Hepatocyte (in vitro differentiated cells): ENCODE measurements at regions not wholly inside any gene's neighbourhood (a gene's known extent, or its start where the extent isn't known, plus 50 kb on each side); places are given as distances from the start of the nearest gene placed in this dataset.

Source experiments
- DNase-seq: peaks from one replicate; pipeline ENCODE4 v3.0.0-alpha.2; 2016; ENCODE audit warnings: low spot score
- H2AFZ ChIP-seq: fragments of 200-600 bp; sonication (generic); 2 replicates; pipeline ENCODE4 v1.6.0; 2016; ENCODE audit warnings: antibody characterized with exemption, mild to moderate bottlenecking
- H3K27ac ChIP-seq: fragments of 200-600 bp; sonication (generic); 2 replicates; pipeline ENCODE4 v1.5.1; 2016; ENCODE audit warnings: mild to moderate bottlenecking
- H3K27me3 ChIP-seq: fragments of 200-600 bp; sonication (generic); 2 replicates; pipeline ENCODE4 v1.6.1; 2016
- H3K36me3 ChIP-seq: fragments of 200-600 bp; sonication (generic); replicated peaks from 2 replicates; pipeline ENCODE4 v1.5.1; 2016; ENCODE audit warnings: low read depth; ENCODE audit not compliant: insufficient read depth
- H3K4me1 ChIP-seq: fragments of 200-600 bp; sonication (generic); 2 replicates; pipeline ENCODE4 v1.5.1; 2016; ENCODE audit warnings: mild to moderate bottlenecking, moderate library complexity; ENCODE audit not compliant: insufficient read depth
- H3K4me2 ChIP-seq: fragments of 200-600 bp; sonication (generic); 2 replicates; pipeline ENCODE4 v1.6.0; 2016
- H3K4me3 ChIP-seq: fragments of 200-600 bp; sonication (generic); 2 replicates; pipeline ENCODE4 v1.5.1; 2016; ENCODE audit warnings: mild to moderate bottlenecking
- H3K79me2 ChIP-seq: fragments of 200-600 bp; sonication (generic); 2 replicates; pipeline ENCODE4 v1.6.0; 2017; ENCODE audit warnings: mild to moderate bottlenecking
- H3K9me2 ChIP-seq: fragments of 200-600 bp; sonication (generic); replicated peaks from 2 replicates; pipeline ENCODE4 v1.6.0; 2017; ENCODE audit warnings: mild to moderate bottlenecking; ENCODE audit not compliant: insufficient read depth
- H3K9me3 ChIP-seq: fragments of 200-600 bp; sonication (generic); 2 replicates; pipeline ENCODE4 v1.5.1; 2016; ENCODE audit warnings: low read depth, mild to moderate bottlenecking
- H4K20me1 ChIP-seq: fragments of 200-600 bp; sonication (generic); 2 replicates; pipeline ENCODE4 v1.6.0; 2016; ENCODE audit warnings: mild to moderate bottlenecking; ENCODE audit not compliant: insufficient read depth, poor library complexity, severe bottlenecking
- CTCF ChIP-seq: fragments of 200-600 bp; sonication (generic); IDR thresholded peaks from 2 replicates; pipeline ENCODE4 v1.5.1; 2016; ENCODE audit warnings: antibody characterized with exemption, mild to moderate bottlenecking; ENCODE audit not compliant: poor library complexity
- EZH2 ChIP-seq: fragments of 200-600 bp; sonication (generic); IDR thresholded peaks from 2 replicates; pipeline ENCODE4 v1.6.1; 2016; ENCODE audit warnings: antibody characterized with exemption, mild to moderate bottlenecking, borderline replicate concordance
- EZH2phosphoT487 ChIP-seq: fragments of 200-600 bp; sonication (generic); IDR thresholded peaks from one replicate; pipeline ENCODE4 v1.6.1; 2018; ENCODE audit warnings: antibody characterized with exemption, mild to moderate bottlenecking, low read depth, moderate library complexity; ENCODE audit not compliant: unreplicated experiment, severe bottlenecking
- WGBS: methylation state at CpG from one replicate; pipeline ENCODE4 v1.1.6; 2016; ENCODE audit warnings: low lambda C conversion rate; ENCODE audit errors: missing lambda C conversion rate; 5-methylcytosine and 5-hydroxymethylcytosine counted together

GRCh38 chr6:99147206-99147605, 199.5 kb upstream of the FBXL4 start:
- Histone ChIP-seq H3K4me3 (no peak overlapping the region), H2AFZ (no peak overlapping the region), H3K36me3 (no peaks in the 10 kb centered on the region), H3K9me3 (no peaks in the 10 kb centered on the region), H3K9me2 (no peaks in the 10 kb centered on the region), H3K4me2 (no peak overlapping the region), H3K27ac (no peak overlapping the region), H3K4me1 (no peaks in the 10 kb centered on the region), H3K27me3 (no peaks in the 10 kb centered on the region), H3K79me2 (no peaks in the 10 kb centered on the region), H4K20me1 (no peaks in the 10 kb centered on the region)
- TF ChIP-seq EZH2 = no peak
- no peak for TF ChIP-seq CTCF
- DNase-seq = no peak
- WGBS = 71% methylated on average over 5 of the region's 5 CpGs

GRCh38 chr6:99146711-99147110, 199.0 kb upstream of the FBXL4 start:
- Histone ChIP-seq H3K79me2 (no peaks in the 10 kb centered on the region), H3K4me2 (no peak overlapping the region), H2AFZ (no peak overlapping the region), H4K20me1 (no peaks in the 10 kb centered on the region), H3K4me3 (no peak overlapping the region), H3K36me3 (no peaks in the 10 kb centered on the region), H3K9me2 (no peaks in the 10 kb centered on the region), H3K27me3 (no peaks in the 10 kb centered on the region), H3K4me1 (no peaks in the 10 kb centered on the region), H3K27ac (no peak overlapping the region), H3K9me3 (no peaks in the 10 kb centered on the region)
- TF ChIP-seq EZH2phosphoT487 (no peak), EZH2 (no peak), CTCF (no peak)
- WGBS = 83% methylated on average over 4 of the region's 4 CpGs
- DNase-seq = no peak

- 87% methylated on average over 3 of the region's 3 CpGs for WGBS
- Histone ChIP-seq H3K36me3 (no peaks in the 10 kb centered on the region), H3K4me2 (no peak overlapping the region), H3K9me3 (no peaks in the 10 kb centered on the region), H4K20me1 (no peaks in the 10 kb centered on the region), H3K27me3 (no peaks in the 10 kb centered on the region), H3K4me3 (no peak overlapping the region), H3K79me2 (no peaks in the 10 kb centered on the region), H3K9me2 (no peaks in the 10 kb centered on the region), H3K27ac (no peak overlapping the region), H2AFZ (no peak overlapping the region), H3K4me1 (no peaks in the 10 kb centered on the region)
- TF ChIP-seq EZH2 (no peak), CTCF (no peak), EZH2phosphoT487 (no peak)
- no peak for DNase-seq
Measured at GRCh38 chr6:99145738-99146137, 198.0 kb upstream of the FBXL4 start.
